Gastroesophageal sphincter (tissue), 4 donors: ENCODE measurements at regions not wholly inside any gene's neighbourhood (a gene's known extent, or its start where the extent isn't known, plus 50 kb on each side); places are given as distances from the start of the nearest gene placed in this dataset.

ENCODE experiments used
- ATAC-seq: fragments of 150-250 bp; one replicate; pipeline ENCODE4 v1.9.1; 2016; ENCODE audit warnings: mild to moderate bottlenecking, moderate library complexity
- H3K27ac ChIP-seq, 4 donors: fragments of 200-600 bp; sonication (generic) in 3 of 4; 1 replicate in 3 of 4; 2 replicates in 1 of 4; pipeline ENCODE4 v1.5.1; 2016 to 2019
- H3K27me3 ChIP-seq: fragments of 200-600 bp; sonication (generic); one replicate; pipeline ENCODE4 v1.5.1; 2019
- H3K36me3 ChIP-seq, 2 donors: fragments of 200-600 bp; sonication (generic); one replicate each; pipeline ENCODE4 v1.5.1; 2019; ENCODE audit warnings: control low read depth in 1 of 2
- H3K4me1 ChIP-seq, 3 donors: fragments of 200-600 bp; sonication (generic); 1 replicate in 2 of 3; 2 replicates in 1 of 3; pipeline ENCODE4 v1.5.1; 2016 to 2019; ENCODE audit warnings: control low read depth in 2 of 3
- H3K4me3 ChIP-seq, 2 donors: fragments of 200-600 bp; sonication (generic); one replicate each; pipeline ENCODE4 v1.5.1; 2019; ENCODE audit warnings: mild to moderate bottlenecking in 1 of 2, moderate library complexity in 1 of 2
- H3K9me3 ChIP-seq, 3 donors: fragments of 200-600 bp; sonication (generic); one replicate each; pipeline ENCODE4 v1.5.1; 2017 to 2019; ENCODE audit warnings: control low read depth in 2 of 3
- EP300 ChIP-seq: sonication (generic); formaldehyde crosslinking; IDR thresholded peaks from one replicate; pipeline ENCODE4 v1.6.1; 2017; ENCODE audit warnings: antibody characterized with exemption, mild to moderate bottlenecking
- POLR2A ChIP-seq, 2 donors: fragments of 450-650 bp; IDR thresholded peaks; one replicate each; pipeline ENCODE4 v1.6.1; 2017; ENCODE audit warnings: antibody characterized with exemption in 2 of 2, mild to moderate bottlenecking in 2 of 2, moderate library complexity in 1 of 2
- POLR2AphosphoS5 ChIP-seq: sonication (generic); formaldehyde crosslinking; IDR thresholded peaks from one replicate; pipeline ENCODE4 v1.6.1; 2017; ENCODE audit warnings: antibody characterized with exemption
- WGBS, 2 donors: methylation state at CpG; one replicate each; pipeline ENCODE4 v1.1.5; 2018; ENCODE audit warnings: low coverage in 1 of 2; 5-methylcytosine and 5-hydroxymethylcytosine counted together
- TF ChIP-seq, protein P1 (sequence below), 4 experiments: fragments of 200-600 bp in 2 of 4; fragments of 450-650 bp in 2 of 4; sonication (generic) in 1 of 4; IDR thresholded peaks; one replicate each; pipeline ENCODE4 v1.5.1; 2017 to 2019; ENCODE audit warnings: antibody characterized with exemption in 4 of 4, mild to moderate bottlenecking in 2 of 4, moderate library complexity in 2 of 4

DNA sequence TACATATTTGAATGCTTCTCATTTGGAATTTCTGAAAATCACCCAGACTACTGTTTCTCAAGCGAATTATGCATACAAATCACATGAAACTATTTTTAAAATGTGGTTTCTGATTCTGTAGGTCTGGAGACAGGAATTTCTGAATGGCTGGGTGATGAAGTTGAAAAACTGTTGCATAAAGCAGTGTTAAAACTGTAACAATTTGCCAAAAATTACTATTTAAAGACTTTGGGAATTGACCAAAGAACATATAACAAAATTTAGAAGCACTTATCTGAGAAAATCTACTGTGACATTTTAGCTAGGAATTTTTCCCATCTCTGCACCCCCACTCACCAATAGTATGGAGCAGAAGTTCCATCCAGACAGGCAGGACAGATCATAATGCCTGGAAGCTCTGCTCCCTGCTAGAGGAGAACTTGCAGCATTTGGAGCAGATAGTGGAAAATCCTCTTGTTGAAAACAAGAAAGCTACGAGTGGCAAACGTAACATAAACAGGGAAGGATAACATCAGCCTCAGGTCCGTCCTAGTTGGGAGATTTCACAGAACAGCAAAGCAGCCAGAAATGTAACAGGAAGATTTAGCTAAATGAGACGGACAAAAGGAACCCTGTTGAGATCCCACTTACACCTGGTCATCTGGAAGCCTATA is 132.3 kb upstream of the MCTP2 start:
- ATAC-seq = no peak
- 26% methylated on average over 5 of the region's 5 CpGs for WGBS, 2 donors
- no peaks in the 10 kb centered on the region for H3K36me3 ChIP-seq
- no peaks in the 10 kb centered on the region for H3K9me3 ChIP-seq
- TF ChIP-seq POLR2A (IDR thresholded peaks at IDR 0.05) (no peak), POLR2AphosphoS5 (no peak), EP300 (no peak)
- TF ChIP-seq, protein P1, sequence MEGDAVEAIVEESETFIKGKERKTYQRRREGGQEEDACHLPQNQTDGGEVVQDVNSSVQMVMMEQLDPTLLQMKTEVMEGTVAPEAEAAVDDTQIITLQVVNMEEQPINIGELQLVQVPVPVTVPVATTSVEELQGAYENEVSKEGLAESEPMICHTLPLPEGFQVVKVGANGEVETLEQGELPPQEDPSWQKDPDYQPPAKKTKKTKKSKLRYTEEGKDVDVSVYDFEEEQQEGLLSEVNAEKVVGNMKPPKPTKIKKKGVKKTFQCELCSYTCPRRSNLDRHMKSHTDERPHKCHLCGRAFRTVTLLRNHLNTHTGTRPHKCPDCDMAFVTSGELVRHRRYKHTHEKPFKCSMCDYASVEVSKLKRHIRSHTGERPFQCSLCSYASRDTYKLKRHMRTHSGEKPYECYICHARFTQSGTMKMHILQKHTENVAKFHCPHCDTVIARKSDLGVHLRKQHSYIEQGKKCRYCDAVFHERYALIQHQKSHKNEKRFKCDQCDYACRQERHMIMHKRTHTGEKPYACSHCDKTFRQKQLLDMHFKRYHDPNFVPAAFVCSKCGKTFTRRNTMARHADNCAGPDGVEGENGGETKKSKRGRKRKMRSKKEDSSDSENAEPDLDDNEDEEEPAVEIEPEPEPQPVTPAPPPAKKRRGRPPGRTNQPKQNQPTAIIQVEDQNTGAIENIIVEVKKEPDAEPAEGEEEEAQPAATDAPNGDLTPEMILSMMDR (IDR thresholded peaks at IDR 0.05) = no peak
- H3K4me3 ChIP-seq = no peak overlapping the region
- H3K27ac ChIP-seq = peak overlapping the region; percentile 72 to 81 (median 78)
- H3K27me3 ChIP-seq = no peaks in the 10 kb centered on the region
- peaks cover 0 to 42% (median 3%) of the 10 kb centered on the region in 3 donors for H3K4me1 ChIP-seq

DNA sequence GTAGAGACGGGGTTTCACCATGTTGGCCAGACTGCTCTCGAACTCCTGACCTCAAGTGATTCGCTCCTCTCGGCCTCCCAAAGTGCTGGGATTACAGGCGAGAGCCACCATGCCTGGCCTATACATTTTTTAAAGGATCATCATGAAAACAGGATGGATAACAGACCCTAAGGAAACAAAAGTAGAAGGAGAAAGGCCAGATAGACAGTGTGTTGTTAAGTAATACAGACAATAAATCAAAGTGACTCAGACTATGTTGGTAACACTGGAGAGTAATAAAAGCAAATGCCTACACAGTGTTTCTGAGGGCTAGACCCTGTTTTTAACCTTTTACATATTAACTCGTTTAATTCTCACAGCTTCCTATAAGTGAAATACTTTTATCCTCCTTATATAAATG is 133.8 kb upstream of the MCTP2 start:
- TF ChIP-seq POLR2AphosphoS5 (no peak), EP300 (no peak), POLR2A (IDR thresholded peaks at IDR 0.05) (no peak)
- TF ChIP-seq, protein P1 (IDR thresholded peaks at IDR 0.05) = no peak
- Histone ChIP-seq H3K4me3 (no peak overlapping the region), H3K9me3 (no peaks in the 10 kb centered on the region), H3K36me3 (no peaks in the 10 kb centered on the region), H3K27me3 (no peaks in the 10 kb centered on the region), H3K4me1 (peaks cover 0 to 42% (median 3%) of the 10 kb centered on the region in 3 donors), H3K27ac (peak overlapping the region; percentile 23 to 77 (median 64))
- ATAC-seq = peak; percentile 65
- WGBS, 2 donors = 40 to 78% methylated on average over 1 to 6 of the region's 6 CpGs

- Histone ChIP-seq H3K4me1 (peaks cover 0 to 46% (median 0%) of the 10 kb centered on the region in 3 donors), H3K27ac (no peak overlapping the region), H3K9me3 (no peaks in the 10 kb centered on the region), H3K36me3 (no peaks in the 10 kb centered on the region), H3K4me3 (no peak overlapping the region), H3K27me3 (no peaks in the 10 kb centered on the region)
- TF ChIP-seq EP300 (no peak), POLR2A (IDR thresholded peaks at IDR 0.05) (no peak), POLR2AphosphoS5 (no peak)
- TF ChIP-seq, protein P1 (IDR thresholded peaks at IDR 0.05) = no peak
- no peak for ATAC-seq
- 20 to 58% methylated on average over 1 of the region's 1 CpG for WGBS, 2 donors
Measured at GRCh38 chr15:94094310-94094709, 137.1 kb upstream of the MCTP2 start.

DNA sequence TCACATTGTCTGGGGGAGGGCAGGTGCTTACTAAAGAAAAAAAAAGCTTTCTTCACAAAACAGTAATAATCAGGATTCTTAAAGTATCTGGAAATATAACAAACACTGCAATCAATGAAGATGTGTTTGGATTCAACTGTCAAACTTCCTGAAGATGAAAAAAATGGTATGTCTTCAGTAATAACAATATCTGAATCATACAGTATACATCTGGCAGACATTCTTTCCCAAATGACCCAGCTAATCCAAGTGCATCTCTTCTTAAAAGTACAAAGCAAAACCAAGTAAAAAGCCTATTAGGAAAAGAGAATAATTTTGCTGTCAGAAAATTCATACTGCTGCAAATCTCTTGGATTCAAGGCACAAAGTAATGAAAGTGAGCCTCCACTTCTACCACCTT is 145.0 kb upstream of the MCTP2 start:
- Histone ChIP-seq H3K27me3 (no peaks in the 10 kb centered on the region), H3K4me1 (peaks cover 5 to 78% (median 6%) of the 10 kb centered on the region in 3 donors), H3K9me3 (no peaks in the 10 kb centered on the region), H3K27ac (peak overlapping the region in 3 of 4 donors; percentile 21 to 60 (median 42)), H3K36me3 (no peaks in the 10 kb centered on the region), H3K4me3 (no peak overlapping the region)
- TF ChIP-seq POLR2AphosphoS5 (no peak), POLR2A (IDR thresholded peaks at IDR 0.05) (no peak), EP300 (no peak)
- TF ChIP-seq, protein P1 (IDR thresholded peaks at IDR 0.05) = no peak
- no peak for ATAC-seq

DNA sequence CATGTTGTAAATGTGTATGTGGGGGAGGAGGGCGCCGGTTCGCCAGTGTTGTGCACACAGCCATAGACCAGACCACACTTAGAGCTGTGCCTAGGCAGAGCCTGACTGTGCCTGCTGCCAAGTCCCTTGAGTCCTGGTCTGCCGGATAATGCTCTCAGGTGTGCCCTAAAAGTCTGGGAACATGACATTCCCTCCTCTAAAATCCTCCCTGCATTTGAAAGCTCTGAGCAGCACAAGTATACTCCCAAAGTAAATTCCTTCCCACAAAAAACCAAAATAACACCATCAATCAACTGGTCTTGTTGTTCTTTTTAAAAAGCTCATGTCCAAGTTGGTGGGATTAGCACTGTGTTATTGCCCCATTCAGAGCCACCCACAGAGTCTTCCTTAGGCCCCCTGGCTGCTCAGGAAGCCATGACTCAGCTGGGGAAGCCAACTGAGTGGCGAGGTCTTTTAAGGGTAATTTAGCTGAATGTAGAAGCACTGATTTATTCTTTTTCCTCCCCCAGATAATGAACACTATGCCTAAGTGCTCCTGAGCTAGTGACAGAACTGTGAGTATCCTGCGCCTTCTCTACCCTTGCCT is 147.8 kb upstream of the MCTP2 start:
- Histone ChIP-seq H3K4me1 (peaks cover 1 to 65% (median 9%) of the 10 kb centered on the region in 3 donors), H3K27me3 (no peaks in the 10 kb centered on the region), H3K36me3 (no peaks in the 10 kb centered on the region), H3K9me3 (no peaks in the 10 kb centered on the region), H3K4me3 (no peak overlapping the region), H3K27ac (peak overlapping the region in 3 of 4 donors; percentile 66 to 73 (median 67))
- WGBS, 2 donors = 51 to 77% methylated on average over 2 to 6 of the region's 6 CpGs
- peak; percentile 90 for TF ChIP-seq POLR2AphosphoS5
- TF ChIP-seq, protein P1 (IDR thresholded peaks at IDR 0.05) = peak in 3 of 4 experiments; percentile 35 to 38 (median 36)
- no peak for TF ChIP-seq EP300
- TF ChIP-seq POLR2A (IDR thresholded peaks at IDR 0.05) = no peak
- ATAC-seq = peak; percentile 69
